ENCODE measurements at regions not wholly inside any gene's neighbourhood (a gene's known extent, or its start where the extent isn't known, plus 50 kb on each side); places are given as distances from the start of the nearest gene placed in this dataset.
"Not testable (repeated sequence)": the region's sequence is repeated elsewhere in the genome, so short reads cannot be mapped to it uniquely, and the experiment has no call there.

DNA sequence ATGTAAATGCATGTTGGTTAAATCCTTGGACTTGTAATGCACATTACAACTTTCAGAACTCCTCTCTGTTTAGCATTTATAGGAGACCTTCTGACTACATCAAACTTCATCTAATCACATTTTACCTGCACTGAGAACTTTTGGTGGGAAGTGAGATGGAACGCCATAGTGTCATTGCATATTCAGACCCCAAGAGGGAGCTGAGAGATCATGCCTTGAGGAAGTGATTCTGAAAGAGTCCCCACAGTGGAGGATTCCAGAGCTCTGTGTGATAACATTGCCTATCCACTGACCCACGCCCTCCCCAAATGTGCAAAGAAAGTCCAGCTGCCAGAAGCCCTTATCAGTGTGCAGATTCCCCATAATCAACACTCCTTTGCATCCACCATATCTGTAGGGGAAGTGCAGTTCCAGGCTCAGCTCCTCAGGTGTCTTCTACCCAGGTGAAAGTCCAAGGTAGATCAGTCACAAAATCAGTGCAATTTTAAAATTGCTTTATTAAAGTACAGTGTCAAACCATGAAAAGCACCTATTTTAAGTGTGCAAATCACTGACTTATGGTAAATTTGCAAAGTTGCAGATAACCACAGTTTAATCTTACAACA is 212.4 kb downstream of the RPIA start:
- peak in 1 of 4 donors; percentile 9 for DNase-seq (ENCODE audit: low read depth in 4 of 4, low spot score in 3 of 4)

DNA sequence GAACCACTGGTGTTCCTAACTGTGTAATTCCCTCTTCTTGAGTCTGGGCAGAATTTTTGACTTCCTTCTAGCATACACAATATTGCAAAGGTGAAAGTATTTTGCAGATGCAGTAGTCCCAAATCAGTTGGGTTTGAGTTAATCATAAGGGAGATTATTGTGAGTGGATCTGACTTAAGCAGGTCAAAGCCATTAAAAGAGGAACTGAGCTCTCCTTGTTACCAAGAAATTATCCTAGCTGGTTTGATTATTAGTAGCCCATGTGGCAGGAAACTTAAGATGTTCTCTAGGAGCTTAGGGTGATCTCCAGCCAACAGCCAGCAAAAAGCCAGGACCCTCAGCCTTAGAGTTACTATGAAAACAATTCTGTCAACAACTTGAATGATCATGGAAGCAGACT is 221.8 kb downstream of the RPIA start:
- no peak for DNase-seq (ENCODE audit: low read depth in 4 of 4, low spot score in 3 of 4)

DNA sequence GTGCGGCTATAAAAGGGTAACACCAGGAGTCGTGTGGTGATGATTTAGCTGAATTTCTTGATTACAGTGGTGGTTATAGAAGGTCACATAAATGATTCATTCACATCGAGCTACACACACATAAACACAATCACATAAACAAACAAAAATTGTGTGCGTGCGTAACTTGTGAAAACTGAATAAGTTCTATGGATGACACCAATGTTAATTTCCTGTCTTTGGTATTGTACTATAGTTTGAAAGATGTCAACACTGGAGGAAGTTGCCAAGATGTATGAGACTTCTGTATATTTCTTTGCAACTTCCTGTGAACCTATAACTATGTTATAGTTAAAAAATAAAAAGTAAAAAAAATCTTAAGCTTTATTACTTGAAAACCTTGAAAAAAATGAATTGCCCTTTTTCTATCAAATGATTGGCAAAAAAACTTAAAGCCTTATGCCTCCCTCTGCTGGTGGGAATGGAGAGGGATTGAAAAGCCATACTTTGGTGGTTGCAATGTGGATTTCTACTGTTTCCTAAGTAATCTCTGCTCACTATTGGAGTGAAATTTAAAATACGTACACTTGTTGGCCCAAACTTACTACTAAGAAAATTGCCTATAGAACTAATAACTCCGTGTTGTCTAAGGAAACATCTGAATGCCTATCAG is 227.7 kb downstream of the RPIA start:
- DNase-seq (ENCODE audit: low read depth in 4 of 4, low spot score in 3 of 4): no peak

DNA sequence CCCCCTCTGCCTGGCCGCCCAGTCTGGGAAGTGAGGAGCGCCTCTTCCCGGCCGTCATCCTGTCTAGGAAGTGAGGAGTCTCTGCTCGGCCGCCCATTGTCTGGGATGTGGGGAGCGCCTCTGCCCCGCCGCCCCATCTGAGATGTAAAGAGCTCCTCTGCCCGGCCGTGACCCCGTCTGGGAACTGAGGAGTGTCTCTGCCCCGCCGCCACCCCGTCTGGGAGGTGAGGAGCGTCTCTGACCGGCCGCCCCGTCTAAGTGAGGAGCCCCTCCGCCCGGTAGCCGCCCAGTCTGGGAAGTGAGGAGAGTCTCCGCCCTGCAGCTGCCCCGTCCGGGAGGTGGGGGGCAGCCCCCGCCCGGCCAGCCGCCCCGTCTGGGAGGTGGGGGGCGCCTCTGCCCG is 228.9 kb downstream of the RPIA start:
- DNase-seq (ENCODE audit: low read depth in 4 of 4, low spot score in 3 of 4): not testable (repeated sequence)

DNA sequence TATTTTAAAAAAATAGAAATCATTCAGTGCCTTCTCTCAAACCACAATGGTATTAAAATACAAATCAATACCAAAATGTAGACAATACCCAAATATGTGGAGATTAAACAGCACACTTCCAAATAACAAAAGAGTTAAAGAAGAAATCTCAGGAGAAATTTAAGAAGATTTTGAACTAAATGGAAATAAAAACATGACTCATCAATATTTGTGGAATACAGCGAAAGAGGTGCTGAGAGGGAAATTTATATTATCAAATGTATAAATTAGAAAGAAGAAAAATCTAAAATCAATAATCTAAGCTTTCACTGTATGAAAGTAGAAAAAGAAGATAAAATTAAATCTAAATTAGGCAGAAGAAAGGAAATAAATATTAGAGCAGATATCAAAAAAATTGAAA is 233.1 kb downstream of the RPIA start:
- DNase-seq (ENCODE audit: low read depth in 4 of 4, low spot score in 3 of 4): no peak

DNA sequence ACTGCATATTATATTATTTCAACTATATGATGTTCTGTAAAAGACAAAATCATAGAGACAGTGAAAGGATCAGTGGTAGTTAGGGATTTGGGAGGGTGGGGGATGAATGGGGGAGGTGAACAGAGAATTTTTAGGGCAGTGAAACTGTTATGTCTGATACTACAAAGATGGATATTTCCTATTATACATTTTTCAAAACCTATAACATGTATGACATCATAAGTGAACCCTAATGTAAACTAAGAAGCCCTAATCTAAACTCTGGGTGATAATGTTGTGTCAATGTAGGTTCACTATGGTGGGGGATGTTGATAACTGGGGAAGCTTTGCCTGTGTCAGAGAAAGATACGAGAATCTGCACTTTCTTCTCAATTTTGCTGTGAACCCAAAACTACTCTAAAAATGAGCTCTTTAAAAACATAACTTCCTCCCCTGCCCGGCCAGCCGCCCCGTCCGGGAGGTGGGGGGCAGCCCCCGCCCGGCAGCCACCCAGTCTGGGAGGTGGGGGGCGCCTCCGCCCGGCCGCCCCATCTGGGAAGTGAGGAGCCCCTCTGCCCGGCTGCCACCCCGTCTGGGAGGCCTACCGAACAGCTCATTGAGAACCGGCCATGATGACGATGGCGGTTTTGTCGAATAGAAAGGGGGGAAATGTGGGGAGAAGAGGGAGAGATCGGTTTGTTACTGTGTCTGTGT is 234.4 kb downstream of the RPIA start:
- DNase-seq (ENCODE audit: low read depth in 4 of 4, low spot score in 3 of 4): no peak

DNA sequence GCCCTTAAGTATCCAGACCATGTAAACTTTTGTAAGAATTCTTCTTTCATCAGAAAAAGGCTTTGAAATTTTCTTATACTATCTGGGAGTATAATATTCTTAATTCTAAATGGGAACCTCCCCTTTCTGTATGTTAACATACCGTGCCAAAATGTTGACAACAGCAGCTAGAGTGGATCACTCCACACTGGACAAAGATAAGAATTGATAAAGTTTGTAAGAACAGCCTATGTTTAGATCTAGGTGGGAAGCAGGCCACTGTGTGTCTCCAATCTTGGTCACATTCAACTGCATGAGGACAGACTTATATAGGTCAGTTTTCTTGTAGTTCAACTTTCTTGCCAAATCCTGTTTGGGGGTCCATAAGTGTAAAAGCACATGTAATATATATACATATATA is 235.7 kb downstream of the RPIA start:
- no peak for DNase-seq (ENCODE audit: low read depth in 4 of 4, low spot score in 3 of 4)

DNA sequence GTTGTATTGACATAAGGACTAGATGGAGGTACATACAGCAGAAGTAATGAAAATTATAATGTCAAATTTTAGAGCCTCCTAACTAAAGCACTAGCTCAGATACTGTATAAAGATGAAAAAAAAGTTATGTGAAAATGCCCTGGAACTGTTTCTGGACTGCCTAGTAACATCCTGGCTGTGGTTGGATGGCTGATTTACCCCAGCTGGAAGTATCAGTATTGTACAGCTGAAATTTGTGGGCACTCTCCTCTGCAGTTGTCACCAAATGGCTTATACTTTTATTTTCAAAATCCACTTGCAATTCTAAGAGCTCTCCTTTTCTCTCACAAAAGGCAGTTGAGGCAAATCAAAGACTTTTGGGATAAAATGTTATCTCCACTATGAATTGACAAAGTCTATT is 239.2 kb downstream of the RPIA start:
- DNase-seq (ENCODE audit: low read depth in 4 of 4, low spot score in 3 of 4): no peak

DNA sequence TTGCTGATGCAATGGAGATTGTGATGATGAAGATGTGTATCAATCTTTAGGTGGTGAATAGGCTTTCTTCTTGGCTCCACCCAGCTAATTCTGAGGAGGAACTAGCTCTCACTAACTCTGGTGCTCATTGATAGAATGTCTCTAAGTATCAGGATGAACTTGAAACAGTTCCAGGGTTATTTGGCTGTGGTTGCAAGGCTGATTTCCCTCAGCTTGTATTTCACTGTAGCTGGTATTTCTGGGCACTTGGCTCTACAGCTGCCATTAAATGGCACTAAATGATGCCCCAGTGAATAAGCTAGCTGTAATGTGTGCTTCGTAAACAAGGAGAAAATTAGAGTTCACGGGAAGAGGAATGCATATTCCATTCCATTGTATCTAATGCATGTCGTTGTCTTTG is 241.2 kb downstream of the RPIA start:
- DNase-seq (ENCODE audit: low read depth in 4 of 4, low spot score in 3 of 4): no peak

DNA sequence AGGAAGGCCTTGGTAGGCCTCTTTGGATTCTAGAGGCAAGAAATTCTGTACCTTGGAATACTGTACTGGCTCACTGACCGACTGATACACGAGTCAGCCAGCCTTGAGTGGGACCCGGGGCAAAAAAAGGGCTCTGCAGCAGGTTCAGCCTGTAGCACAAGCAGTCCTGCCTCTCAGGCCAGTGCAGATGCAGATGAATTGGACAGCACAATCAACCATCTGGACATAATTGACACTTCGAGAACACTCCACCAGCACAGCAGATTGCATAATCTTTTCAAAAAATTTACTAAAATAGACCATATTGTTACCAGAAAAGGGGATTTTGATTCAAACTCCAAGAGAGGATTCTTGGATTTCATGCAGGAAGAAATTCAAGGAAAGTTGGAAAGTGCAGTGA is 241.6 kb downstream of the RPIA start:
- no peak for DNase-seq (ENCODE audit: low read depth in 4 of 4, low spot score in 3 of 4)

DNA sequence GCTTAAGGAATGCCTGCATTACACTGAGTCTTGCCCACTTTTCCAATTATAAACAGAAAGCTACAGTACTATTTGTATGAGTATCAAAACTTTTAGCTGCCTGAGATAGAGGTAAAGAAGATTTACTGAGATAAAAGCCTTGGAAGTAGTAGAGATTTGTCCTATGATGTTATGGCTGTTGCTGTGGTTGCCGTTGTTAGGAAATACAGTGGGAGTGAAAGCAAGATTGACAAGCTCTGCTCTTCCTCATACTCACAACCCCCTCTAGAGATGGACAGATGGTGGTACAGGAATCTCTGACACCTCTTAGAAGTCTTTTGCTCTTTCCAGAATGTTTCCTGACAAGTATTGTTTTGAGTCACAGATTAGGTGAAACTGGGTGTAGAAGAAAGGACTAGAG is 242.5 kb downstream of the RPIA start:
- DNase-seq (ENCODE audit: low read depth in 4 of 4, low spot score in 3 of 4): peak in 1 of 4 donors; percentile 22

DNA sequence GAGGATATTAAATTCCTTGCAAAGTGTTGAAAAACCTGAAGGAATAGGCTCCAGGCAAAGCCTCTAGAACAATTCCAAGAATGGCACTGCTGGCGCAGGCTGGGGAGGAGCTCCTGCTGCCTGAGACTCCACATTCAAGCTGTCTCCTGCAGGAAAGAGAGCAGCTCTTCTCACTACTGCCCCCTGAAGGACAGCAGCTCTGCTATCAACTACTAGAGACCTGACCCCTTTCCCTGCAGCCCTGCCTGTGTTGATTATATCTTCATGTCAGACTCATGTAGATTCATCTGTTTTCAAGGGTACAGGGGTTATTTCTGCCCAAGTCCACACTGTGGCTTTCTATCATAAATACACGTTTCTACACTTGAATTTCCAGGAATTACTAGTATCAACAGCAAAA is 249.7 kb downstream of the RPIA start:
- DNase-seq (ENCODE audit: low read depth in 4 of 4, low spot score in 3 of 4): not testable (repeated sequence)

DNA sequence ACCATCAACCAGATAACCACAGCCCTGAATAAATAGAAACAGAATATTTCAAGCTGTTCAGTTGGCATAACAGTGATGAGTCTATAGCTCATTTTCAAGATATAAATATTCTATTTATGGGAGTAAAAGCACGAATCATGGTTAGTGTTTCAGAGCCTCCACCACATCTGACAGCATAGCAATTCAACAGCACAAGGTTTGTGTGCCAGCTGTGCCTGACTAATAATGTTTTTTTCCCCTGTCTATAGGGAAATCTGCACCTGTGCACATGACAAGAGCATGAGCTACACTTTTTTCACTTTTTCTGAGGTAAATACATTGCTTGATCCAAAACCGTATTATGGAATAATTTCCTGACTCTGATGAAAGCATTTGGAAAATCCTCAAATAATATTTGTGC is 251.3 kb downstream of the RPIA start:
- DNase-seq (ENCODE audit: low read depth in 4 of 4, low spot score in 3 of 4): no peak

DNA sequence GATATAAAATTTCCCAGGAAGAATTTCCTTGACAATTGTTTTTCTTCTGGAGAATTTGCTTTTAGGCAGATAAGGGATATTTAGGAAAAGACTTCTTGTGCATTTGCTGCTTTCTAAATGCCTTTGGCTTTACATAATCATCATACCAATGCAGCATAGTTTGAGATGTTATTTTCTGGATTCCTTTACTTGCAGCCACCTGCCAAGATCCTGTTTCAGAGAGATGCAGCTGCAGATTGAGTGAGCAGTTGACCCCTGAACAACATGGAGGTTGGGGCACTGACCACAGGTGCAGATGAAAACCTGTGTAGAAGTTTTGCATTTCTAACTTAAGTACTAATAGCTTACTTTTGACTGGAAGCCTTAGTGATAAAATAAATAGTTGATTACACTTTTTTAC is 257.9 kb downstream of the RPIA start:
- no peak for DNase-seq (ENCODE audit: low read depth in 4 of 4, low spot score in 3 of 4)

DNA sequence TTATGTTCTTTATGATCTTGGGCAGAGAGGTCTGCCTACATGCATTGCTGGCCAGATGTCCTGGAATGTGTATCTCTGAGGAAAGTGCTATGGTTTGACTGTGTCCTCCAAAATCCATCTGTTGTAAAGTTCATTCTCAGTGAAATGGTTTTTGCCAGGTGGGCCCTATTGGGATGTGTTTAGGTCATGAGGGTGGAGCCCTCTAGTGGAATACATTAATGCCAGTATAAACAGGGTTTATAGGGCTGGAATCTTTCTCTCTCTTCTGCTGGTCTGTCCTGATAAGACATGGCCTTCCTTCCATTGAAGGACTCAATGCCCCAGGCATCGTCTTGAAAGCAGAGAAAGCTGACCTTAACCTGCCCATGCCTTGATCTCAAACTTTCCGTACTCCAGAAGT is 258.5 kb downstream of the RPIA start:
- no peak for DNase-seq (ENCODE audit: low read depth in 4 of 4, low spot score in 3 of 4)

DNA sequence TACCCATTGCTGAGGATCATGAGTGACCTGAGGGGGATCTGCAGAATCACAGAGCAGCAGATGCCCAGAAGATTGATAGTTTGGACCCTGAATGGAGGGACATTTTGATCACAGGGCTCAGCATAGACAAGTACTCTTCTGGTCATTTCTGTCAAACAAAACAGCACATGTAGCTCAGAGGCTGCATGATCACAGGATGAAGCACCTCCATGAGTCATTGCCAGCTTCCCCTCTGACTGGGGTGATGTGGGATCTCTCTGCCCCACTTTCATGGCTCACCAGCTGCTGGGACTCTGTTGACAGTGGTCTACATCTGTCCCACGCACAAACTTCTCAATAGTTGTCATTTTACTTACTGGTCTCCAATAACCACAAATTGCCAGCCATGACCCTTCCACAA is 264.1 kb downstream of the RPIA start:
- DNase-seq (ENCODE audit: low read depth in 4 of 4, low spot score in 3 of 4): no peak

DNA sequence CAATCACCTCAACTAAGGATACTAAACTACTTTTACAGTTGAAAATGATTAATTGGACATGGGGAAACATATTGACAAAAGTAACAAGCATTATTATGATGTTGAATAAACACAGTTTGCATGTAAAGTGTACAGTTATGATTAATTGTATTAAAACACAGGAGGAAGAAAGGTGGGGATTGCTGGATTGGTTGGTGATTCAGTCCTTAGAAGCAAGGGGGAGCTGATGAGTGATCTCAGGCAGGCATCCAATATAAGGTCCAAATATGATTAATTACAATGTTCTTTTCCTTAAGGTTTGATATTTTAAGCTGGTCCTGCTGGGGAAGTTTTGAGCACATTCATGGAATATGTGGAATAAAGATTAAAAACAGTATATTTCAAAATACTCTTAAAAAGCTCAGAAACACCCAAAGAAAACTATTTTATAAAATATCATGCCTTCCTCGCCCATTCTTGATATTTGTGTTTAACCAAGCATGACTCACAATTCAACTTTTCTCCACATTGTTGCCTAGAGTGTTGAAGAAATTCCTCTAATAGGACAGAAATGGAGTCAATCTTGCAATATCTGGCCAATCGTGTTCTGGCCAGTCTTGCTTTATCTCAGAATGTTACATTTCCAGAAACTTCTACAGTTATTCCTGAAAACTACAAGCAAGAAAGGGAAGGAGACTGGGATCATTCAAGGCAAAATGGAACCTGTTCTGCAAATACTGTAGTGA is 268.2 kb downstream of the RPIA start:
- no peak for DNase-seq (ENCODE audit: low read depth in 4 of 4, low spot score in 3 of 4)

DNA sequence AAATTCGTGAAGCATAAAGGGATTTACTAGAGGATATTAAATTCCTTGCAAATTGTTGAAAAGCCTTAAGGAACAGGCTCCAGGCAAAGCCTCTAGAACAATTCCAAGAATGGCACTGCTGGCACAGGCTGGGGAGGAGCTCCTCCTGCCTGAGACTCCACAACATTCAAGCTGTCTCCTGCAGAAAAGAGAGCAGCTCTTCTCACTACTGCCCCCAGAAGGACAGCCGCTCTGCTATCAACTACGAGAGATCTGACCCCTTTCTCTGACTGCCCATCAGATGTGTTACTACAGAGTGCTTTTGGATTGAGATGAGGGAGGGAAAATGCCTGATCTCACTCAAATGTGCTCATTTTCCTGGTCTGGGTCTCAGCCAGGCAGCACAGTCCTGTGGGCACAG is 269.9 kb downstream of the RPIA start:
- DNase-seq (ENCODE audit: low read depth in 4 of 4, low spot score in 3 of 4): not testable (repeated sequence)

DNA sequence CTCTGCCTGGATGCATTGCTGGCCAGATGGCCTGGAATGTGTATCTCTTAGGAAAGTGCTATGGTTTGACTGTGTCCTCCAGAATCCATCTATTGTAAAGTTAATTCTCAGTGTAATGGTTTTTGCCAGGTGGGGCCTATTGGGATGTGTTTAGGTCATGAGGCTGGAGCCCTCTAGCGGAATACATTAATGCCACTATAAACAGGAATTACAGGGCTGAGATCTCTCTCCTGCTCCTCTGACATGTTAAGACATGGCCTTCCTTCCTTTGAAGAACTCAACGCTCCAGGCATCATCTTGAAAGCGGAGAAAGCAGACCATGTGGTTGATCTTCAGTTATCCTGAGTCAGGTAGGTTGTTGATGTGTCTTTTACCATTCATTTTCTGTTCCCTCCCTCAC is 276.4 kb downstream of the RPIA start:
- DNase-seq (ENCODE audit: low read depth in 4 of 4, low spot score in 3 of 4): no peak

DNA sequence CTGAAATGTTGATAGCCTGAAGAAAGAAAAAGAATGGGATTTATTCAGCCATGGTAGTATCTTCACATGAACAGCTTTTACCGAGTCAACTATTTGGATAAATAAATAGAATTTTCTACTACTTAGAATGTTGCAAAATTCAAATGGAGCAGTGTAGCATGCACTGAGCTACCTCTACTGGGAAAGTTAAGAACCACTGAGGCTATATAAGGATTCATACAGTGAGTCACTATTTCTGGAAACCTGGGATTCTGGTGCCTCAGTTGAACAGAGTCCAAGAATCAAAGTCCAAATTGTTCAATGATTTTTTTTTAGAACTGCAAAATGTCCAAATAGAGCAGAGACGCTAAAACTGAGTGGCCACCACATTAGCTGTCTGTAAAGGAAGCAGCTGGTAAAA is 286.5 kb downstream of the RPIA start:
- not testable (repeated sequence) for DNase-seq (ENCODE audit: low read depth in 4 of 4, low spot score in 3 of 4)

DNA sequence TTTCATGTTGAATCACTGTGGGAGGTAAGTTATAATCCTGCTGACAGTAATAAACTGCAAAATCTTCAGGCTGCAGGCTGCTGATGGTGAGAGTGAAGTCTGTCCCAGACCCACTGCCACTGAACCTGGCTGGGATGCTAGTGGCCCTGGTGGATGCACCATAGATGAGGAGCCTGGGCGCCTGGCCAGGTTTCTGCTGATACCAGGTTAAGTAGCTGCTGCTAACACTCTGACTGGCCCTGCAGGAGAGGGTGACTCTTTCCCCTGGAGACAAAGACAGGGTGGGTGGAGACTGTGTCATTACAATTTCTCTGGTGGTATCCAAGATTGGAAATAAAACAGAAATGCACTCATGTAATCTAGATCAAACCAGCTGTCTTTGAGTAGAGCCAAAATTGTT is 287.0 kb downstream of the RPIA start:
- not testable (repeated sequence) for DNase-seq (ENCODE audit: low read depth in 4 of 4, low spot score in 3 of 4)

DNA sequence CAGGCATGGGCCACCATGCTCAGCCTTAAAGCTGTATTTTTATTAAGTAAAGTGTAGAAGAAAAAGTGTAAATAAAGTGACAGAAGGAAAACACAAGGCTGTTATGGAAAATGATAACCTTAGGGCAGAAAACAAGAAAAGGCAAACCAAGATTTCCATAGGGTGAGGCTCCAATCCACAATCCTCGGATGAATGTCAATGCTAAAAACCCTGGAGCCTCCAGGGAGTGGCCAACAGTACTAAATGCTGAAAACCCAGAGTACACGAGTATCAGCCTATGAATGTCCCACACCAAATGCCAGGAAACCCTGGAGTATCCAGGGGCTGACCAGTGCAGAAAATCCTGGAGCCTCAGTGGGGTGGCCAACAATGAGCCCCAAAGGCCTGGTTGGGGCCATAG is 292.6 kb downstream of the RPIA start:
- not testable (repeated sequence) for DNase-seq (ENCODE audit: low read depth in 4 of 4, low spot score in 3 of 4)

All from left renal pelvis (tissue), 4 donors.